Naive B cell (primary cell): ENCODE measurements at regions not wholly inside any gene's neighbourhood (a gene's known extent, or its start where the extent isn't known, plus 50 kb on each side); places are given as distances from the start of the nearest gene placed in this dataset.

Experiments
- ATAC-seq, 2 donors: fragments of 150-1000 bp; cut with Tn5 transposase; 2 replicates each; pipeline ENCODE4 v1.10.0; 2021; ENCODE audit warnings: low read depth in 2 of 2, mild to moderate bottlenecking in 2 of 2, moderate library complexity in 2 of 2
- DNase-seq: peaks from one replicate; pipeline ENCODE4 v3.0.0; 2022
- H3K27ac Mint-ChIP-seq, 6 donors: one replicate each; pipeline ENCODE4 v1.8.0; 2020 to 2022; ENCODE audit warnings: mild to moderate bottlenecking in 6 of 6, mixed read lengths in 6 of 6, moderate library complexity in 5 of 6, inconsistent platforms in 2 of 6
- H3K27me3 Mint-ChIP-seq, 3 donors: one replicate each; pipeline ENCODE4 v1.8.0; 2021 to 2022; ENCODE audit warnings: mixed read lengths in 3 of 3, mild to moderate bottlenecking in 1 of 3
- H3K36me3 Mint-ChIP-seq, 2 donors: one replicate each; pipeline ENCODE4 v1.8.0; 2020 to 2022; ENCODE audit warnings: mixed read lengths in 2 of 2, inconsistent platforms in 1 of 2, mild to moderate bottlenecking in 1 of 2
- H3K4me1 Mint-ChIP-seq, 3 donors: one replicate each; pipeline ENCODE4 v1.8.0; 2020 to 2022; ENCODE audit warnings: mixed read lengths in 3 of 3, inconsistent platforms in 1 of 3, mild to moderate bottlenecking in 1 of 3, moderate library complexity in 1 of 3
- H3K4me3 Mint-ChIP-seq, 8 donors: one replicate each; pipeline ENCODE4 v1.8.0; 2020 to 2022; ENCODE audit warnings: mild to moderate bottlenecking in 8 of 8, mixed read lengths in 8 of 8, moderate library complexity in 8 of 8, inconsistent platforms in 2 of 8
- H3K9me3 Mint-ChIP-seq, 7 donors: one replicate each; pipeline ENCODE4 v1.8.0; 2020 to 2022; ENCODE audit warnings: mixed read lengths in 7 of 7, mild to moderate bottlenecking in 5 of 7, inconsistent platforms in 2 of 7, moderate library complexity in 1 of 7

GRCh38 chr13:108408672-108409071, 139.2 kb downstream of the TNFSF13B start:
- Mint-ChIP-seq H3K27ac (no peak overlapping the region), H3K27me3 (no peaks in the 10 kb centered on the region), H3K4me3 (no peak overlapping the region), H3K4me1 (no peaks in the 10 kb centered on the region), H3K9me3 (peaks cover 0 to 10% (median 2%) of the 10 kb centered on the region in 7 donors), H3K36me3 (peaks cover 0 to 3% of the 10 kb centered on the region in 2 donors)
- ATAC-seq = no peak
- DNase-seq = no peak

- Mint-ChIP-seq H3K27ac (no peak overlapping the region), H3K36me3 (peaks cover 0 to 3% of the 10 kb centered on the region in 2 donors), H3K4me1 (no peaks in the 10 kb centered on the region), H3K4me3 (no peak overlapping the region), H3K27me3 (no peaks in the 10 kb centered on the region), H3K9me3 (peaks cover 0 to 8% (median 2%) of the 10 kb centered on the region in 7 donors)
- ATAC-seq (no peak), DNase-seq (no peak)
Observed at GRCh38 chr13:108409730-108410129, 140.2 kb downstream of the TNFSF13B start.

- Mint-ChIP-seq H3K4me3 (no peak overlapping the region), H3K27me3 (peaks cover 0 to 7% (median 5%) of the 10 kb centered on the region in 3 donors), H3K27ac (no peak overlapping the region), H3K9me3 (peaks cover 0 to 13% (median 6%) of the 10 kb centered on the region in 7 donors), H3K36me3 (no peaks in the 10 kb centered on the region), H3K4me1 (no peaks in the 10 kb centered on the region)
- DNase-seq (no peak), ATAC-seq (no peak)
Observed at GRCh38 chr13:108419768-108420167, 150.2 kb downstream of the TNFSF13B start.

- peaks cover 0 to 6% (median 0%) of the 10 kb centered on the region in 7 donors for H3K9me3 Mint-ChIP-seq
- no peak for ATAC-seq
- H3K36me3 Mint-ChIP-seq = no peaks in the 10 kb centered on the region
- no peaks in the 10 kb centered on the region for H3K27me3 Mint-ChIP-seq
- H3K4me1 Mint-ChIP-seq = no peaks in the 10 kb centered on the region
- no peak overlapping the region for H3K4me3 Mint-ChIP-seq
- DNase-seq = no peak
- H3K27ac Mint-ChIP-seq = no peak overlapping the region
Observed at GRCh38 chr13:108425056-108425455, 155.5 kb downstream of the TNFSF13B start.

- no peaks in the 10 kb centered on the region for H3K27me3 Mint-ChIP-seq
Observed at GRCh38 chr13:108426893-108427292, 157.4 kb downstream of the TNFSF13B start.

GRCh38 chr13:108427355-108427754, 157.8 kb downstream of the TNFSF13B start:
- Mint-ChIP-seq H3K9me3 (peaks cover 0 to 6% (median 3%) of the 10 kb centered on the region in 7 donors), H3K4me3 (no peak overlapping the region), H3K27ac (no peak overlapping the region), H3K27me3 (no peaks in the 10 kb centered on the region), H3K36me3 (no peaks in the 10 kb centered on the region), H3K4me1 (no peaks in the 10 kb centered on the region)
- ATAC-seq = no peak
- no peak for DNase-seq

More at GRCh38 chr13:108426893-108427292, 157.4 kb downstream of the TNFSF13B start:
- H3K27ac Mint-ChIP-seq = no peak overlapping the region
- DNase-seq (no peak), ATAC-seq (no peak)
- no peaks in the 10 kb centered on the region for H3K4me1 Mint-ChIP-seq
- H3K36me3 Mint-ChIP-seq = no peaks in the 10 kb centered on the region
- H3K4me3 Mint-ChIP-seq = no peak overlapping the region
- peaks cover 0 to 6% (median 3%) of the 10 kb centered on the region in 7 donors for H3K9me3 Mint-ChIP-seq

GRCh38 chr13:108428691-108429090, 159.2 kb downstream of the TNFSF13B start:
- Mint-ChIP-seq H3K9me3 (peaks cover 0 to 6% (median 3%) of the 10 kb centered on the region in 7 donors), H3K4me1 (no peaks in the 10 kb centered on the region)

GRCh38 chr13:108433976-108434755, 164.6 kb downstream of the TNFSF13B start:
- Mint-ChIP-seq H3K36me3 (no peaks in the 10 kb centered on the region), H3K4me1 (no peaks in the 10 kb centered on the region), H3K27ac (peak overlapping the region in 1 of 6 donors; percentile 46), H3K4me3 (no peak overlapping the region), H3K27me3 (no peaks in the 10 kb centered on the region), H3K9me3 (peaks cover 0 to 7% (median 2%) of the 10 kb centered on the region in 7 donors)
- DNase-seq (no peak), ATAC-seq (no peak)

More at GRCh38 chr13:108428691-108429090, 159.2 kb downstream of the TNFSF13B start:
- DNase-seq = no peak
- no peak overlapping the region for H3K27ac Mint-ChIP-seq
- no peak overlapping the region for H3K4me3 Mint-ChIP-seq
- no peak for ATAC-seq
- H3K36me3 Mint-ChIP-seq = no peaks in the 10 kb centered on the region
- no peaks in the 10 kb centered on the region for H3K27me3 Mint-ChIP-seq

- ATAC-seq = no peak
- H3K27ac Mint-ChIP-seq = no peak overlapping the region
Observed at GRCh38 chr13:108435393-108436149, 166.1 kb downstream of the TNFSF13B start.

GRCh38 chr13:108437496-108437895, 168.0 kb downstream of the TNFSF13B start:
- H3K36me3 Mint-ChIP-seq = no peaks in the 10 kb centered on the region
- no peaks in the 10 kb centered on the region for H3K4me1 Mint-ChIP-seq
- peaks cover 0 to 7% (median 0%) of the 10 kb centered on the region in 7 donors for H3K9me3 Mint-ChIP-seq
- H3K27ac Mint-ChIP-seq = no peak overlapping the region
- DNase-seq (no peak), ATAC-seq (no peak)
- H3K27me3 Mint-ChIP-seq = no peaks in the 10 kb centered on the region
- no peak overlapping the region for H3K4me3 Mint-ChIP-seq

More at GRCh38 chr13:108435393-108436149, 166.1 kb downstream of the TNFSF13B start:
- no peak overlapping the region for H3K4me3 Mint-ChIP-seq
- no peaks in the 10 kb centered on the region for H3K36me3 Mint-ChIP-seq
- DNase-seq = no peak
- H3K9me3 Mint-ChIP-seq = peaks cover 0 to 7% (median 2%) of the 10 kb centered on the region in 7 donors
- H3K4me1 Mint-ChIP-seq = no peaks in the 10 kb centered on the region
- no peaks in the 10 kb centered on the region for H3K27me3 Mint-ChIP-seq

GRCh38 chr13:108439556-108439955, 170.0 kb downstream of the TNFSF13B start:
- Mint-ChIP-seq H3K27ac (no peak overlapping the region), H3K36me3 (no peaks in the 10 kb centered on the region), H3K9me3 (peaks cover 0 to 4% (median 0%) of the 10 kb centered on the region in 7 donors), H3K27me3 (no peaks in the 10 kb centered on the region), H3K4me3 (no peak overlapping the region), H3K4me1 (no peaks in the 10 kb centered on the region)
- ATAC-seq (no peak), DNase-seq (no peak)

GRCh38 chr13:108444448-108444847, 174.9 kb downstream of the TNFSF13B start:
- DNase-seq (no peak), ATAC-seq (no peak)
- Mint-ChIP-seq H3K4me1 (no peaks in the 10 kb centered on the region), H3K9me3 (peaks cover 0 to 2% (median 0%) of the 10 kb centered on the region in 7 donors), H3K36me3 (no peaks in the 10 kb centered on the region), H3K27ac (no peak overlapping the region), H3K27me3 (no peaks in the 10 kb centered on the region), H3K4me3 (no peak overlapping the region)

- Mint-ChIP-seq H3K27me3 (no peaks in the 10 kb centered on the region), H3K27ac (no peak overlapping the region), H3K4me1 (no peaks in the 10 kb centered on the region), H3K9me3 (peaks cover 0 to 6% (median 0%) of the 10 kb centered on the region in 7 donors), H3K36me3 (no peaks in the 10 kb centered on the region), H3K4me3 (no peak overlapping the region)
- ATAC-seq (no peak), DNase-seq (no peak)
Observed at GRCh38 chr13:108448891-108449290, 179.4 kb downstream of the TNFSF13B start.

GRCh38 chr13:108451121-108451520, 178.3 kb upstream of the MYO16 start:
- peaks cover 0 to 8% (median 0%) of the 10 kb centered on the region in 7 donors for H3K9me3 Mint-ChIP-seq
- no peaks in the 10 kb centered on the region for H3K4me1 Mint-ChIP-seq
- ATAC-seq = no peak
- no peaks in the 10 kb centered on the region for H3K36me3 Mint-ChIP-seq
- H3K4me3 Mint-ChIP-seq = no peak overlapping the region
- H3K27me3 Mint-ChIP-seq = no peaks in the 10 kb centered on the region
- H3K27ac Mint-ChIP-seq = no peak overlapping the region
- no peak for DNase-seq
